Progenitor cell of endocrine pancreas (in vitro differentiated cells): ENCODE measurements at regions not wholly inside any gene's neighbourhood (a gene's known extent, or its start where the extent isn't known, plus 50 kb on each side); places are given as distances from the start of the nearest gene placed in this dataset.

Experiments
- DNase-seq: peaks from one replicate; pipeline ENCODE4 v3.0.0; 2021; ENCODE audit warnings: low spot score; ENCODE audit not compliant: unreplicated experiment
- H3K27ac Mint-ChIP-seq: 2 replicates; pipeline ENCODE4 v1.8.0; 2021; ENCODE audit warnings: mild to moderate bottlenecking, moderate library complexity, mixed read lengths
- H3K27me3 Mint-ChIP-seq: 2 replicates; pipeline ENCODE4 v1.8.0; 2021; ENCODE audit warnings: mixed read lengths
- H3K36me3 Mint-ChIP-seq: 2 replicates; pipeline ENCODE4 v1.8.0; 2022; ENCODE audit warnings: mixed read lengths; ENCODE audit not compliant: insufficient read depth
- H3K4me1 Mint-ChIP-seq: 2 replicates; pipeline ENCODE4 v1.8.0; 2021; ENCODE audit warnings: low read depth, mixed read lengths
- H3K4me3 Mint-ChIP-seq: 2 replicates; pipeline ENCODE4 v1.8.0; 2021; ENCODE audit warnings: low read depth, mild to moderate bottlenecking, moderate library complexity, mixed read lengths
- H3K9me3 Mint-ChIP-seq: 2 replicates; pipeline ENCODE4 v1.8.0; 2021; ENCODE audit warnings: low read depth, mixed read lengths
- TF ChIP-seq, protein P1 (sequence below): fragments of 200-600 bp; sonication (generic); IDR thresholded peaks from one replicate; pipeline ENCODE4 v1.5.0; 2021; ENCODE audit warnings: antibody characterized with exemption, mild to moderate bottlenecking; ENCODE audit not compliant: unreplicated experiment

- peaks cover 18% of the 10 kb centered on the region for H3K27me3 Mint-ChIP-seq
- H3K27ac Mint-ChIP-seq: no peak overlapping the region
- H3K4me1 Mint-ChIP-seq: peaks cover 22% of the 10 kb centered on the region
- TF ChIP-seq, protein P1, sequence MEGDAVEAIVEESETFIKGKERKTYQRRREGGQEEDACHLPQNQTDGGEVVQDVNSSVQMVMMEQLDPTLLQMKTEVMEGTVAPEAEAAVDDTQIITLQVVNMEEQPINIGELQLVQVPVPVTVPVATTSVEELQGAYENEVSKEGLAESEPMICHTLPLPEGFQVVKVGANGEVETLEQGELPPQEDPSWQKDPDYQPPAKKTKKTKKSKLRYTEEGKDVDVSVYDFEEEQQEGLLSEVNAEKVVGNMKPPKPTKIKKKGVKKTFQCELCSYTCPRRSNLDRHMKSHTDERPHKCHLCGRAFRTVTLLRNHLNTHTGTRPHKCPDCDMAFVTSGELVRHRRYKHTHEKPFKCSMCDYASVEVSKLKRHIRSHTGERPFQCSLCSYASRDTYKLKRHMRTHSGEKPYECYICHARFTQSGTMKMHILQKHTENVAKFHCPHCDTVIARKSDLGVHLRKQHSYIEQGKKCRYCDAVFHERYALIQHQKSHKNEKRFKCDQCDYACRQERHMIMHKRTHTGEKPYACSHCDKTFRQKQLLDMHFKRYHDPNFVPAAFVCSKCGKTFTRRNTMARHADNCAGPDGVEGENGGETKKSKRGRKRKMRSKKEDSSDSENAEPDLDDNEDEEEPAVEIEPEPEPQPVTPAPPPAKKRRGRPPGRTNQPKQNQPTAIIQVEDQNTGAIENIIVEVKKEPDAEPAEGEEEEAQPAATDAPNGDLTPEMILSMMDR: no peak
- H3K36me3 Mint-ChIP-seq: no peaks in the 10 kb centered on the region
- no peaks in the 10 kb centered on the region for H3K9me3 Mint-ChIP-seq
- DNase-seq: no peak
- H3K4me3 Mint-ChIP-seq: no peak overlapping the region
Measured at GRCh38 chr2:72003124-72003523, 144.5 kb downstream of the CYP26B1 start.

GRCh38 chr2:72001937-72002690, 145.5 kb downstream of the CYP26B1 start:
- TF ChIP-seq, protein P1: no peak
- Mint-ChIP-seq H3K27ac (no peak overlapping the region), H3K9me3 (no peaks in the 10 kb centered on the region), H3K36me3 (no peaks in the 10 kb centered on the region), H3K27me3 (peaks cover 11% of the 10 kb centered on the region), H3K4me3 (no peak overlapping the region), H3K4me1 (peaks cover 16% of the 10 kb centered on the region)
- no peak for DNase-seq

DNA sequence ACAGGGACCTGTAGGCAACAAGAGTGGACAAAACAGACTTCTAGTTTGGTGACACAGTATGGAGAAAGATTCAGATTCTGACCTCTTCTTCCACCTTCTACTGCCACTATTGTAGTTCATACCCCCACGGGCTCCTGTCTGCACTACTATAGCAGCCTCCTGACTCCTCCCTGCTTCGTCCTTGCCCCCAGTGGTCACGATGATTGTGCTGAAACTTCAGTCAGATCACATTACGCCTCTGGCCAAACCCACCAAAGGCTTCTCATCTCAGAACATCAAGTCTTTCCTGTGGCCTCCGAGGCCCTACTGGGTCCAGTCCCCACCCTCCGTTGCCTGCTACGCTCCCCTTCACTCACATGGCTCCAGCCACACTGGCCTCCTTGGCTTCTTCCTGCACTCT, 147.6 kb downstream of the CYP26B1 start:
- no peaks in the 10 kb centered on the region for H3K9me3 Mint-ChIP-seq
- peaks cover 16% of the 10 kb centered on the region for H3K4me1 Mint-ChIP-seq
- no peaks in the 10 kb centered on the region for H3K36me3 Mint-ChIP-seq
- H3K27ac Mint-ChIP-seq: no peak overlapping the region
- peaks cover 8% of the 10 kb centered on the region for H3K27me3 Mint-ChIP-seq
- DNase-seq: no peak
- TF ChIP-seq, protein P1: no peak
- no peak overlapping the region for H3K4me3 Mint-ChIP-seq

DNA sequence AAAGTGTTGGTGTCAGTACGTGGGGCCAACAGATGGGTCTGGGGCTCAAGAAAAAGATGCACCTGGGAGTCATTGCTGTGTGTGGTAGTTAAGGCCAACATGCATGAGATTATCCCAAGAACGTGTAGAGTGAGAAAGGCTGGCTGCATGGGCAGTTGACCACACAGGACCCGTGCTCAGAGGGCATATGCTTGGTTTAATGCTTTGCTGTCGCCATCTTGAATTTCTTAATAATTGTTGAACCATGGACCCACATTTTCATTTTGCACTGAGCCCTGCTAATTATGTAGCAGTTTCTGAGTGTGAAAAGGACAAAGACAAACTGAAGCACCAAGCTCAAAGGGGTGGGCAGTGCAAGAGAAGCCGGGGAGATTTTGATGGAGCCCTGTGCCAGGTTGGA, 148.1 kb downstream of the CYP26B1 start:
- TF ChIP-seq, protein P1: no peak
- Mint-ChIP-seq H3K4me3 (no peak overlapping the region), H3K36me3 (no peaks in the 10 kb centered on the region)

DNA sequence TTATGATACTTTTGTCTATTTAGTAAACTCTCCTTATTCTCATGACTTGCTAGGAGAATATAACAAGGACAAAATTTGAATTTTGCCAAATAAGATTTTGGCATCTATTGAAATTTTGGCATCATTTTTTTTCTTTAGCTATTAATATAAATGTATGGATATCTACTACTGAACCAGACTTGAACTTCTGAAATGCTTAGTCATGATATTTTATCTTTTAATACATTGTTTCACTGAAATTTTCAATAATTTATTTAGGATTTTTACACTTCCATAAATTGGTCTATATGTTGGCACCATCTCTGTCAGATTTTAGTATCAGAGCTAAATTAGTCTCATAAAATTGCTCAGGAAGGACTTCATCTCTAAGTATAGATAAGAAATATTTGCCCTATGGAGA, 149.8 kb downstream of the CYP26B1 start:
- peaks cover 3% of the 10 kb centered on the region for H3K27me3 Mint-ChIP-seq
- peaks cover 13% of the 10 kb centered on the region for H3K4me1 Mint-ChIP-seq
- no peak overlapping the region for H3K27ac Mint-ChIP-seq
- H3K9me3 Mint-ChIP-seq: no peaks in the 10 kb centered on the region
- no peaks in the 10 kb centered on the region for H3K36me3 Mint-ChIP-seq
- DNase-seq: no peak
- H3K4me3 Mint-ChIP-seq: no peak overlapping the region
- TF ChIP-seq, protein P1: no peak

More for the DNA sequence above, 148.1 kb downstream of the CYP26B1 start:
- no peak for DNase-seq
- H3K9me3 Mint-ChIP-seq: no peaks in the 10 kb centered on the region
- H3K4me1 Mint-ChIP-seq: peaks cover 16% of the 10 kb centered on the region
- peaks cover 4% of the 10 kb centered on the region for H3K27me3 Mint-ChIP-seq
- H3K27ac Mint-ChIP-seq: no peak overlapping the region
